Stimulated activated CD8-positive, alpha-beta memory T cell treated with anti-CD3 and anti-CD28 coated beads, Interleukin-12 subunit alpha, Interleukin-12 subunit beta, amount 100 ng/mL, for 4 hours (primary cell): ENCODE measurements at regions not wholly inside any gene's neighbourhood (a gene's known extent, or its start where the extent isn't known, plus 50 kb on each side); places are given as distances from the start of the nearest gene placed in this dataset.

Source experiments
- DNase-seq: peaks from one replicate; pipeline ENCODE4 v3.0.0-alpha.2; 2020; ENCODE audit warnings: low read depth

DNA sequence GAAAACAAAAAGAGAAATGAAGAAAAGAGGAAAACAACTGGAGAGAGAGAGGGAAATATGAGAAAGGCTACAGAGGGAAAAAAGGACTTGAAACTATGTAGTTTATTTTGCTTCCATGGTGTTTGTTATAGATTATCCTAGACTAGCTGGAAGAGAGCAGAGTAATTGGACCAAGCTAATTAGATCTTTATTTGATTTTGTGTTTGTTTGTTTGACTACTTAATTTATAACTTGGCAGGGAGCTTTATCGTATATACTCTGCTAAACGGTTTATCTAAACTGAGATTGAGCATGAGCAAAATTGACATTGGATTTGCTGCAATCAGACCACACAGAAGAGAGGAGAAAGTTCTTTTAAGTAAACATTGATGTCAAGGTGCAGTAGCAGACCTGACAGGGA is 443.8 kb upstream of the USP24 start:
- no peak for DNase-seq

DNA sequence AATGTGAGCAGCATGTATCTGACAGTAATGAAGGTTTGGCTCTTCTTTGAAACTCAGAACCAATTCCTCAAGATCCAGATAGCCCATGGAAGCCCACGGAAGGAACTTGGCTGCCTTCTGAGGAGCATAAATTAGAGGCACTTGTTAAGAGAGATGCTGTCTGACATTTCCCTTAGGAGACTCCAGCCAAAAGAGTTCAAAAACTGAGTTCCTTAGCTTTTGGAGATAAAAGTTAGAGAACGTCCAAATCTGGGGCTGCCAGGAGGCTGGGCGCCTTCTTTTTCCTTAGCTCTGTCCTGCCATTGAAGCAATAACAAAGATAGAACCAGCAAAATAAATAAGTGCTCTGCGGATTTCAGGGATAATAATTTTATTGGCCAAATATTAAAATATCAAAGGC is 439.6 kb upstream of the USP24 start:
- DNase-seq = no peak

DNA sequence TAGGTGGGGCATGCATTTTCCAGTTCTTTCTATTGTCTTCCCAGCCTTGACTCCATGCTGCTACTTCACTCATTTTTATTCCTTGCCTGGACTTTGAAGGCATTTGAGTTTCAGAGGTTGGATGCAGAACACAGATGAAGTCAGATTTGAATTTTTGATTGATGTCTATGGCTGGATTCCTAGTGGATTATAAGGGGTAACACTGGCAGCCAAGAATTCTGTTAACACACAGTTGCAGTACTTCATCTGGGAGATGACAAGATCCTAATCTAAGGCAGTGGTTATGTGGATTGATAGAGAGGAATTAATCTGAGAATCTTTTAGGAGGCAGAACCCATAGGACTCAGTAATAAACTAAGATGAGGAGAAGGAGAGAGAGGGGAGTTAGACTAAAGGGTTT is 439.0 kb upstream of the USP24 start:
- DNase-seq = no peak

GRCh38 chr1:55650444-55650843 is 435.3 kb upstream of the USP24 start:
- DNase-seq = no peak

- no peak for DNase-seq
These were observed 431.0 kb upstream of the USP24 start for GRCh38 chr1:55646181-55646580.

DNA sequence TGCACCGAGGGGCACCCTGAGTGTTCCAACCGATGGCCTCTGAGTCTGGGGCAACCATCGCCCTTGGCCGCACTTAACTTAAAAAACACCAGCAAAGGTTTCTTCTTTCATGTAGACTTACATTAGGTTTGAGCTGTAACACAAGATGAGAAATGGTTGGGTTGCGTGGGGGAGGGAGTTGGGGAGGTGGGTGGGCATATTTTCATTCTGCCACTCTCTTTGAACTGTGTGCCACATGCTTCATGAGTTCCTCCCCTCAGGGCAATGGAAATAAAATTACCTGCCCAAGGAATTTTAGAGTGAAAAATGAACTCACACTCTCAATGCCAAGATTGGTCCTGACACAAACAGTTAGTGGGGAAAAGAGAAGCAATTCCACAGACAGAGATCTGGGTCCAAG is 430.1 kb upstream of the USP24 start:
- no peak for DNase-seq

DNA sequence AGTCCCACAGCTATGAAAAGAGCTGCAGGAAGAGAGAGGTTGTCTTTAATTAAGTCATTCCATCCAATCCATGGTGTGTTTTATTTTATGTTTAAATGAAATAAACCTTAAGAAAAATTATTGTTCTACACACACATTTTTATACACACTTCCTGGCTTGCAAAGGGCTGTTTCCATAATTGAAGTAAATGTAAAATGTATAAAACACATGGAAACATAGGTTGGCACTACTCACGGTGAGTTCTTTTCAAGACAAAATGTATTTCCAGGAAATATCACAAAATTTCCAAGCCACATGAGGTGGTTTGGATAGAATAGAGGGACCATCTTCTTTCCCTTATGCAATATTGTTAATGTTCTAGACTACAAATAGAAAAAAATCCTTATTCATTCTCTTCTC is 426.8 kb upstream of the USP24 start:
- DNase-seq = no peak

DNA sequence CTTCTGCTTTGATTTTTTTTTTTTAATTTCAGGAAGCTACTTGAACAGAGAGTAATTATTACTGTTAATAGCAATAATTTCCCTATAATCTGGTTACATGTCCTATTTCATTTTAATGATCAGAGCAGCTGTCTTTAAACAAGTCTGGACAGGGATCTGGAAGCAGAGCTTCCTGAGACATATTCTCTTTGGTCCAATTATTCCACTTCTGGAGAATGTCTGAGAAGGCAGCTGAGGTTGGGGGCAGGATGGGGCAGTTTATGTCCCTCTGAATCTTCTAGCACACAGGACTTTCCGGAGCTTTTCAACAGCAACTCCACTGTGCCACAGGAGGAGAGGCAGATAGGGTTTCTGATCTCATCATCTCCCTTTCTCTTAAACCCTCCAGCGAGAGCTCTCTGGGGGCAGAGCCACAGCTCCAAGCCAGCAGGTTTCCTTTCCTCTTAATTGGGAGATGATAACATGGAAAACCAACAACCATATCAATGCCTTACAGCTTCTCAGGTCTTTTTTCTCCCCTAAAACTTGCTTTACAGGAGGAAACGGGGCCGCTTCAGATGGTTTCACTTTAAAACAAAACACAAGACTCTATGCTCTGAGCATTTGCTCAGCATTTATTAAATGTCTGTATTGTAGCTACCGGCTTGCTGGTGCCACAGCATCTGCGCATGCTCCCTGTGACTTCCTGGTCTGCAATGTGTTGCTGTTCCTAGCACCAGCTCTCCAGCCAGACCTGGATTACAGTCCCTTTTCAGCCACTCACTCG is 425.7 kb upstream of the USP24 start:
- no peak for DNase-seq

DNA sequence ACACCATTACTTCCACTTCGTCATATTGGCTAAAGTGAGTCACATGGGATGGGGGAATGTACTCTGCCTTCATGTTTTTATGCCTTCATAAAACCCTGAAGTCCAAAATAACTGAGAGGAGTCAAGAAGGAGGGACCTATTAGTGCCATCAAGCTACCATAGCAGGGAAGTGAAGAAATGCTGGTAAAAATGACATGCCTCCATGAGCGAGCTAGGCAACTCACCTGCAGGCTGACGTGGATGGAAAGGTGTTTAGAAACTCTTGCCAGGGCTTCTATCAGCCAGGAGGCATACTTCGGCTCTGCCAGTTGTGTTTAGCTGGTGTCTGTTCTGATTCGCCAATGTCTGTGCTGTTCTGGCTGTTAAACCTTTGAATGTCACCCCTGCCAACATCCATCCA is 424.4 kb upstream of the USP24 start:
- no peak for DNase-seq

DNA sequence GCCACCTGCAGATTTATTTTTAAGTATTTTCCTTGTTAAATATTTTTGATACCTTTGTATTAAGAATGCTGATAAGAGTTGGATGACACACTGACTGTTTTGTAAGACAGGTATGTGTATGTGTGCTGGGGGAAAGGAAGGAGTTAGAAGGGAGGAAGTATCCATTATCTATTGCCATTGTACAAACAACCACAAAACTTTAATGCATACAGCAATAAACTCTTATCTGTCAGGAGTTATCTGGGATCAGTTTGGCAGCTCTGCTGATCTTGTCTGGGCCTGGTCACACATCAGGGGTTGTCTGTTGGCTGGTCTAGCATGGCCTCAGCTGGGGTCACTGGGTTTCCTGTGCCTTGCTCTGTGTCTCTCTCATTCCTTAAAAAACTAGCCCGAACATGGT is 423.9 kb upstream of the USP24 start:
- no peak for DNase-seq

DNA sequence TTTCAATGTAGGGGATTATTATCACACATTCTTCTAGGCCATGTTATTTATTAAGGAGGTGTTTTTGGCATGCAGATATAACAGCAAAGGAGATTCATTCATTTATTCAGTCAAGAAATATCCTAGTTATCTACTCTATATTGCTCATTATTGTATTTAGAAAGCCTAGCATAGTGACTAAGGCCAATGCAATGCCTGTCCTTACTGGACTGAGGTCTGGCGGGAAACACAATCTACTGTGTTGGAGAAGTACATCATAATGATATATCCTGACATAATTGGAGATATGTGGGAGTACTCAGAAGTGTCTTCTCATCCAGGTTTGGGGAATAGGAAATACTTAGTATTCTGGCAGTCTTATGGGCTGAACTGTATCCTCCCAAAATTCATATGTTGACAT is 421.5 kb upstream of the USP24 start:
- DNase-seq = no peak

- no peak for DNase-seq
These were observed 420.7 kb upstream of the USP24 start for GRCh38 chr1:55635856-55636255.

GRCh38 chr1:55634516-55634915 is 419.4 kb upstream of the USP24 start:
- DNase-seq = no peak

DNA sequence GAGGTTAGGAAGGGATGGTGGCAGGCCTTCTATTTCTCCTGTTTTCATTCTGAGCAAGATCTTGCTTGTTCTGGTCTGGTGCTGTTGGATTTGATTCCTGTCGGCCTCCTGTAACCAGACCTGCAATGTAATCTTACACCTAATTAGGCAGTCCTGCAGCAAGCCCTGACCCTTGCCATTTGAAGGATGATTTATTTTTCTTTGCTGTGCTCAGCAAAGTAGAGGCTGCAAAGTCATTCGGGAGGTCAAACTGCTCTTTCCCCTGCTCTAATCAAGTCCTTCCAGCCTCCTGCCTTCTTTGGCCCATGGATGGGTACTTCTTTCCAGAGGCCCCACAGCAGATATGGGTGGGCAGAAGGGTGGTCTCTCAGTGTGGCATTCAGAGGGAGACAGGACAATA is 417.7 kb upstream of the USP24 start:
- DNase-seq = no peak

DNA sequence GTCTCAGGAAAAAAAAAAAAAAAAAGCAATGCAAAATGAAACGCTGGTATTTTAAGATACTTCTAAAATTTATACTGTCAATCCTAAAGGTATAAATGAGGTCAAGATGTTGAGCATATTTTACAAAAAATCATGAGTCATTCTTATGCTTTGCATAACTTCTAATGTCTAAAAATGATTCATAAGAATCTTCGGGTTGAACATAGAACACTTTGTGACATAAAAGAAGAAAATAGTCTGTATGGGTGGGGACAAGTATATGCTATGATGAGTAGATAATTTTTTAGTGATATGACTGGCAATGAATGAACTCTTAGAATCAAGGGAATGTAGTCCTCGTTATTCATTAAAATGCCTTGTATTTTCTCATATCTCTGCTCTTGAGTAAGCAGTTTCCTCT is 416.9 kb upstream of the USP24 start:
- DNase-seq = no peak

GRCh38 chr1:55631509-55631908 is 416.3 kb upstream of the USP24 start:
- no peak for DNase-seq

DNA sequence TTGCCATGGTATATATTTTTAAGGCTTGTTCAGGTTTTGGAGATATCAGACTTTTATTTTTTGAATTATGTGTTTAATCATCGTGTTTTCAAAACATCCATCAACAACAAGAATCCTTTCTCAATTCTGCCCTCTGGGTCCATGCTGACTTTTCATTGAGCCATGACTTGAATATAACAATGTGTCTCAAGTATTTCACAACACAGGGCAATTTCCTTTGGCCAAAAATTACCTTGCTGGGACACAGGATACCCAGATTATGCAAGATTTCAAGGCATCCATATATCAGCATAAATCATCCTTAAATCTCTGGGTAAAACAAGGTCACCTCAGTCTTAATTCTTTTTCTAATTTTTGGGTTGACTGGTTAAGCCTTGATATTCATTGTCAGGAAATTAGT is 411.2 kb upstream of the USP24 start:
- no peak for DNase-seq

- no peak for DNase-seq
These were observed 409.6 kb upstream of the USP24 start for GRCh38 chr1:55624766-55625165.

DNA sequence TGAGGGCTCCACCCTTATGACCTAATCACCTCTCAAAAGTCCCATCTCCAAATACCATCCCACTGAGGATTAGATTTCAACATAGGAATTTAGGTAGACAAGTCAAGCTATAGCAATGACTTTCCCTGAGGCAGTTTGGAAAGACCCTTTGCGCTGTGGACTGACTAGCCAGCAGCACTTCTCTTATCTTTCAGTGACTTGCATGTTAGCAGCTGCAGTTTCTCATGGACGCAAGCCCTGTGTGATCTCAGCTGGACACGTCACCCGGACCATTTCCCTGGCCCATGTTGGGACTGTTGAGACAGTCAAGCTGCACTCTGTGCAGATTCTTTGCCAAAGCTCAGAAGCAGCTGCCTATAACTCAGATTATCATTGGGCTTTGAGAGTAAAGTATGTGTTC is 408.1 kb upstream of the USP24 start:
- no peak for DNase-seq

DNA sequence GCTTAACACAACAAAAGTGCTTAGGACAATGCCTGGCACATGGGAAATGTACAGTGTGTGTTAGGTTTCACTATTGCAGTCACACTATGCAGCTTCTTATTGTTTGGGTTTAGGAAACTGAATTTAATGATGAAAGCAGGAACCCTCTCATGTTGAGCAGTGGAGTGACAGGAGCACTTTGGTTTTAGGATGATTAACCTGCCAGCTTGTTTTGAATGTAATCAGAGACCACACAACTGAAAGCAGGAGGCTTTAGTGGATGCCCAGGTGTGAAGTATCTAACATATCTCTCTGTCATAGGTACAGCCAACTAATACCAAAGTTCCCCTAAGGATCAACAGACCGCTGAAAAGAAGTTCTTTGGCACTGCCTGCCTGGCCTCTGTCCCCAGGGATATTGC is 406.9 kb upstream of the USP24 start:
- DNase-seq = no peak

DNA sequence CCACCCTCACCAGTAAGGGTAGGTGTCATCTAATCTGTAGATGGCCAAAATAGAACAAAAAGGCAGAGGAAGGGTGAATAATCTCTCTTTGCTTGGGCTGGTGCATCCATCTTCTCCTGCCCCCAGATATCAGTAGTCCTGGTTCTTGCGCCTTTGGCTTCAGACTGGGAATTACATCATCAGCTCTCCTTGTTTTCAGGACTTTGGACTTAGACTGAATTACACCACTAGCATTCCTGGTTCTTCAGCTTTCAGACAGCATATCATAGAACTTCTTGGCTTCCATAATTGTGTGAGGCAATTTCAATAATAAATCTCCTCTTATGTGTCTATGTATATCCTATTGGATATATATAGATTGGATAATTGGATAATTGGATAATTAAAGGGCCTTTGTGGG is 403.0 kb upstream of the USP24 start:
- no peak for DNase-seq

- no peak for DNase-seq
These were observed 402.3 kb upstream of the USP24 start for GRCh38 chr1:55617288-55617982.

DNA sequence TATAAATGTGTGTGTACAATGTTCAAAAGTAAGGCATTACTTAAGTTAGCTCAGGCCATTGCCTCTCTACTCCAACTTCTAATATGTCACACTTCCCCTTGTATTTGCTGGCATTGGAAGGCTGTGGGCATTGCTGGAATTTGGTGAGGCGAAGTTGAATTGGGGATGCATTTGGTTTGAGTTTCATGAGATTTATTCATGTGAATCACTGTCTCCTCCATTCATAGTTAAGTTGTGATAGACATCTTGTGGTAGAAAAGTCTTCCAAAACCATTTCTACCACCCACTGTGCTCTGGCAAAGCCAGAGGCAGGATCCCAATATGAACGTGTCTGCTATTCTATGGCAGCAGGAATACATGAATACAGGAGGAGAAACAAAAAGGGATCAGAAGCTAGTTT is 397.8 kb upstream of the USP24 start:
- no peak for DNase-seq

DNA sequence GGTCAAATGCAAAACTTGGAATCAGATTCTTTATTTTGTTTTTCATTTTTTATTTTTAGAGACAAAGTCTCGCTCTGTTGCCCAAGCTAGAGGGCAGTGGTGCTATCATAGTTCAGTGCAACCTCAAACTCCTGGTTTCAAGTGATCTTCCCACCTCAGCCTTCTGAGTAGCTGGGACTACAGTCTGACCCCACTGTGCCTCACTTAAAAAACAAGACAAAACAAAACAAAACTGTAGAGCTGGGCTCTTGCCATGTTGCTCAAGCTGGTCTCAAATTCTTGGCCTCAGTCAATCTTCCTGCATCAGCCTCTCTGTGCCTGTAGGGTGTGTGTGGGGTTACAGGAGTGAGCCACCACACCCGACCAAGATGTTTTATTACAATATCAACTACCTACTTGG is 396.0 kb upstream of the USP24 start:
- no peak for DNase-seq
